AG04450 (cell line): ENCODE measurements at regions not wholly inside any gene's neighbourhood (a gene's known extent, or its start where the extent isn't known, plus 50 kb on each side); places are given as distances from the start of the nearest gene placed in this dataset.

Experiments used
- CTCF ChIA-PET: fragments of 300-600, 350-600 bp; formaldehyde crosslinking; extraction: SDS; loops from one replicate; lab custom pipeline; 2022; ENCODE audit warnings: antibody characterized with exemption, inconsistent platforms; lab: Charles Lee
- POLR2A ChIA-PET: fragments of 350-600 bp; formaldehyde crosslinking; extraction: SDS; loops from one replicate; lab custom pipeline; 2021; ENCODE audit warnings: antibody characterized with exemption, inconsistent platforms; lab: Yijun Ruan, JAX
- DNase-seq: peaks from one replicate; pipeline ENCODE4 v3.0.0-alpha.2; 2011; ENCODE audit warnings: low read depth, low spot score
- H3K27ac ChIP-seq: one replicate; pipeline ENCODE4 v1.5.1; 2012; ENCODE audit warnings: low read depth, low read length, control low read depth
- H3K27me3 ChIP-seq: one replicate; pipeline ENCODE4 v1.6.0; 2012; ENCODE audit warnings: low read length; ENCODE audit not compliant: control insufficient read depth, insufficient read depth
- H3K4me3 ChIP-seq: 2 replicates; pipeline ENCODE4 v1.5.1; 2011; ENCODE audit warnings: mild to moderate bottlenecking, low read depth, low read length, control low read depth
- H3K9me3 ChIP-seq: 2 replicates; pipeline ENCODE4 v1.5.1; 2012; ENCODE audit warnings: low read length; ENCODE audit not compliant: control insufficient read depth, insufficient read depth
- CTCF ChIP-seq: IDR thresholded peaks from 2 replicates; pipeline ENCODE4 v1.5.1; 2011; ENCODE audit warnings: low read depth, low read length, control low read depth, inconsistent platforms

GRCh38 chr9:108671794-108672193, 184.0 kb downstream of the ACTL7B start:
- H3K4me3 ChIP-seq: no peak overlapping the region
- no peak overlapping the region for H3K27ac ChIP-seq
- no peak for DNase-seq
- ChIA-PET CTCF (interaction anchor here (1.1 kb wide), 1 partner anchor 9 kb away, joined by 3 read pairs; no protein-coding TSS in a partner anchor), POLR2A (no interaction called here)
- no peak for TF ChIP-seq CTCF
- no peaks in the 10 kb centered on the region for H3K9me3 ChIP-seq
- H3K27me3 ChIP-seq: no peaks in the 10 kb centered on the region

- CTCF ChIA-PET: interaction anchor here (1.1 kb wide), 1 partner anchor 8 kb away, joined by 3 read pairs; no protein-coding TSS in a partner anchor
- DNase-seq: no peak
- H3K27me3 ChIP-seq: no peaks in the 10 kb centered on the region
- H3K4me3 ChIP-seq: no peak overlapping the region
- peak; percentile 34 for TF ChIP-seq CTCF
- H3K9me3 ChIP-seq: no peaks in the 10 kb centered on the region
- POLR2A ChIA-PET: no interaction called here
- no peak overlapping the region for H3K27ac ChIP-seq
These were observed 184.6 kb downstream of the ACTL7B start for GRCh38 chr9:108671176-108671575.

- Histone ChIP-seq H3K9me3 (no peaks in the 10 kb centered on the region), H3K4me3 (no peak overlapping the region), H3K27me3 (no peaks in the 10 kb centered on the region), H3K27ac (no peak overlapping the region)
- ChIA-PET CTCF (no interaction called here), POLR2A (no interaction called here)
- DNase-seq: no peak
- TF ChIP-seq CTCF: no peak
These were observed 186.8 kb downstream of the ACTL7B start for GRCh38 chr9:108668938-108669335.

GRCh38 chr9:108668191-108668937, 187.4 kb downstream of the ACTL7B start:
- ChIA-PET CTCF (no interaction called here), POLR2A (no interaction called here)
- DNase-seq: no peak
- H3K27ac ChIP-seq: no peak overlapping the region
- no peak for TF ChIP-seq CTCF
- no peak overlapping the region for H3K4me3 ChIP-seq
- no peaks in the 10 kb centered on the region for H3K27me3 ChIP-seq
- no peaks in the 10 kb centered on the region for H3K9me3 ChIP-seq

- no peak overlapping the region for H3K4me3 ChIP-seq
- H3K27ac ChIP-seq: no peak overlapping the region
- no peak for TF ChIP-seq CTCF
- CTCF ChIA-PET: no interaction called here
- DNase-seq: no peak
- POLR2A ChIA-PET: no interaction called here
- no peaks in the 10 kb centered on the region for H3K9me3 ChIP-seq
- H3K27me3 ChIP-seq: no peaks in the 10 kb centered on the region
These were observed 189.5 kb downstream of the ACTL7B start for GRCh38 chr9:108666240-108666784.
